Endothelial cell of umbilical vein (primary cell): ENCODE measurements at regions not wholly inside any gene's neighbourhood (a gene's known extent, or its start where the extent isn't known, plus 50 kb on each side); places are given as distances from the start of the nearest gene placed in this dataset.

Experiments
- JUN ChIP-seq: IDR thresholded peaks from 2 replicates; pipeline ENCODE4 v1.6.1; 2011; ENCODE audit warnings: borderline replicate concordance, low read depth; ENCODE audit not compliant: insufficient read length, insufficient read depth
- TF ChIP-seq, protein P1 (sequence below), 2 donors: IDR thresholded peaks; 1 replicate in 1 of 2; 2 replicates in 1 of 2; pipeline ENCODE4 v1.5.1; 2011; ENCODE audit warnings: low read length in 2 of 2, mild to moderate bottlenecking in 2 of 2, moderate library complexity in 2 of 2, control low read depth in 1 of 2, inconsistent platforms in 1 of 2, low read depth in 1 of 2; ENCODE audit not compliant: insufficient read depth in 1 of 2; ENCODE audit errors: extremely low read depth in 1 of 2

GRCh38 chr10:65762311-65762710, 1163.5 kb upstream of the LRRTM3 start:
- TF ChIP-seq JUN = no peak
- TF ChIP-seq, protein P1, sequence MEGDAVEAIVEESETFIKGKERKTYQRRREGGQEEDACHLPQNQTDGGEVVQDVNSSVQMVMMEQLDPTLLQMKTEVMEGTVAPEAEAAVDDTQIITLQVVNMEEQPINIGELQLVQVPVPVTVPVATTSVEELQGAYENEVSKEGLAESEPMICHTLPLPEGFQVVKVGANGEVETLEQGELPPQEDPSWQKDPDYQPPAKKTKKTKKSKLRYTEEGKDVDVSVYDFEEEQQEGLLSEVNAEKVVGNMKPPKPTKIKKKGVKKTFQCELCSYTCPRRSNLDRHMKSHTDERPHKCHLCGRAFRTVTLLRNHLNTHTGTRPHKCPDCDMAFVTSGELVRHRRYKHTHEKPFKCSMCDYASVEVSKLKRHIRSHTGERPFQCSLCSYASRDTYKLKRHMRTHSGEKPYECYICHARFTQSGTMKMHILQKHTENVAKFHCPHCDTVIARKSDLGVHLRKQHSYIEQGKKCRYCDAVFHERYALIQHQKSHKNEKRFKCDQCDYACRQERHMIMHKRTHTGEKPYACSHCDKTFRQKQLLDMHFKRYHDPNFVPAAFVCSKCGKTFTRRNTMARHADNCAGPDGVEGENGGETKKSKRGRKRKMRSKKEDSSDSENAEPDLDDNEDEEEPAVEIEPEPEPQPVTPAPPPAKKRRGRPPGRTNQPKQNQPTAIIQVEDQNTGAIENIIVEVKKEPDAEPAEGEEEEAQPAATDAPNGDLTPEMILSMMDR (IDR thresholded peaks at IDR 0.05; ENCODE audit: extremely low read depth in 1 of 2, insufficient read depth in 1 of 2, low read depth in 1 of 2, low read length in 2 of 2) = no peak
